ENCODE measurements at regions not wholly inside any gene's neighbourhood (a gene's known extent, or its start where the extent isn't known, plus 50 kb on each side); places are given as distances from the start of the nearest gene placed in this dataset.
"Not testable (repeated sequence)": the region's sequence is repeated elsewhere in the genome, so short reads cannot be mapped to it uniquely, and the experiment has no call there.

- H3K36me3 ChIP-seq, H3K27me3 ChIP-seq, H3K9me3 ChIP-seq, DNase-seq: not testable (repeated sequence)
- Histone ChIP-seq H3K4me3 (peak overlapping the region in 1 of 2 donors; percentile 84), H3K27ac (peak overlapping the region; percentile 84 to 95), H3K4me1 (peaks cover 3 to 29% (median 10%) of the 10 kb centered on the region in 4 donors)
- intact Hi-C loops (cut with DNase I; ENCODE audit: low total_unique reads), result loop anchor here (5.0 kb wide), 1 partner anchor 219 kb away; no protein-coding TSS in a partner anchor
These were observed 78.4 kb upstream of the METTL9 start for GRCh38 chr16:21521048-21521389.

- not testable (repeated sequence) for H3K4me3 ChIP-seq, H3K9me3 ChIP-seq, H3K36me3 ChIP-seq, DNase-seq, H3K27me3 ChIP-seq
- intact Hi-C loops (cut with DNase I; ENCODE audit: low total_unique reads), result loop anchor here (5.0 kb wide), 1 partner anchor 219 kb away; no protein-coding TSS in a partner anchor
- Histone ChIP-seq H3K4me1 (peaks cover 3 to 23% (median 7%) of the 10 kb centered on the region in 4 donors), H3K27ac (peak overlapping the region; percentile 84 to 95)
These were observed 77.8 kb upstream of the METTL9 start for GRCh38 chr16:21521390-21522143.

GRCh38 chr16:21522846-21523245 is 76.5 kb upstream of the METTL9 start:
- intact Hi-C loops (cut with DNase I; ENCODE audit: low total_unique reads), result loop anchor here (5.0 kb wide), 1 partner anchor 221 kb away; no protein-coding TSS in a partner anchor
- not testable (repeated sequence) for H3K4me3 ChIP-seq, H3K36me3 ChIP-seq, H3K27ac ChIP-seq, H3K27me3 ChIP-seq, H3K9me3 ChIP-seq, DNase-seq
- H3K4me1 ChIP-seq, result peaks cover 0 to 13% (median 5%) of the 10 kb centered on the region in 4 donors

- H3K27ac ChIP-seq, result no peak overlapping the region
- H3K27me3 ChIP-seq, result no peaks in the 10 kb centered on the region
- no peaks in the 10 kb centered on the region for H3K36me3 ChIP-seq
- peaks cover 0 to 8% (median 2%) of the 10 kb centered on the region in 4 donors for H3K4me1 ChIP-seq
- H3K9me3 ChIP-seq, result no peaks in the 10 kb centered on the region
- intact Hi-C loops (cut with DNase I; ENCODE audit: low total_unique reads), result loop anchor here (5.0 kb wide), 1 partner anchor 221 kb away; no protein-coding TSS in a partner anchor
- no peak for DNase-seq
- no peak overlapping the region for H3K4me3 ChIP-seq
- TF ChIP-seq CTCF (IDR thresholded peaks at IDR 0.05), result no peak
These were observed 75.8 kb upstream of the METTL9 start for GRCh38 chr16:21523411-21524067.

- no peak overlapping the region for H3K4me3 ChIP-seq
- intact Hi-C loops (cut with DNase I; ENCODE audit: low total_unique reads), result loop anchor here (5.0 kb wide), 1 partner anchor 222 kb away; no protein-coding TSS in a partner anchor
- peaks cover 0 to 8% (median 2%) of the 10 kb centered on the region in 4 donors for H3K4me1 ChIP-seq
- no peak for TF ChIP-seq CTCF (IDR thresholded peaks at IDR 0.05)
- no peaks in the 10 kb centered on the region for H3K27me3 ChIP-seq
- no peak overlapping the region for H3K27ac ChIP-seq
- no peaks in the 10 kb centered on the region for H3K9me3 ChIP-seq
- no peaks in the 10 kb centered on the region for H3K36me3 ChIP-seq
- no peak for DNase-seq
These were observed 75.2 kb upstream of the METTL9 start for GRCh38 chr16:21524068-21524751.

GRCh38 chr16:21524752-21525028 is 74.7 kb upstream of the METTL9 start:
- DNase-seq, H3K9me3 ChIP-seq, H3K27me3 ChIP-seq, H3K36me3 ChIP-seq, H3K4me1 ChIP-seq, H3K4me3 ChIP-seq, H3K27ac ChIP-seq: not testable (repeated sequence)
- intact Hi-C loops (cut with DNase I; ENCODE audit: low total_unique reads), result loop anchor here (5.0 kb wide), 1 partner anchor 222 kb away; no protein-coding TSS in a partner anchor

GRCh38 chr16:21525029-21525895 is 74.1 kb upstream of the METTL9 start:
- intact Hi-C loops (cut with DNase I; ENCODE audit: low total_unique reads); H3K27ac ChIP-seq; H3K9me3 ChIP-seq; H3K4me3 ChIP-seq; H3K36me3 ChIP-seq; DNase-seq; H3K27me3 ChIP-seq; H3K4me1 ChIP-seq: not testable (repeated sequence)

GRCh38 chr16:21525956-21526922 is 73.1 kb upstream of the METTL9 start:
- H3K4me3 ChIP-seq; DNase-seq; H3K36me3 ChIP-seq; H3K9me3 ChIP-seq; intact Hi-C loops (cut with DNase I; ENCODE audit: low total_unique reads); H3K27ac ChIP-seq; H3K4me1 ChIP-seq; H3K27me3 ChIP-seq: not testable (repeated sequence)

Measured in tibial artery (tissue), 4 donors.